ENCODE measurements at regions not wholly inside any gene's neighbourhood (a gene's known extent, or its start where the extent isn't known, plus 50 kb on each side); places are given as distances from the start of the nearest gene placed in this dataset.
"Not testable (repeated sequence)": the region's sequence is repeated elsewhere in the genome, so short reads cannot be mapped to it uniquely, and the experiment has no call there.

DNA sequence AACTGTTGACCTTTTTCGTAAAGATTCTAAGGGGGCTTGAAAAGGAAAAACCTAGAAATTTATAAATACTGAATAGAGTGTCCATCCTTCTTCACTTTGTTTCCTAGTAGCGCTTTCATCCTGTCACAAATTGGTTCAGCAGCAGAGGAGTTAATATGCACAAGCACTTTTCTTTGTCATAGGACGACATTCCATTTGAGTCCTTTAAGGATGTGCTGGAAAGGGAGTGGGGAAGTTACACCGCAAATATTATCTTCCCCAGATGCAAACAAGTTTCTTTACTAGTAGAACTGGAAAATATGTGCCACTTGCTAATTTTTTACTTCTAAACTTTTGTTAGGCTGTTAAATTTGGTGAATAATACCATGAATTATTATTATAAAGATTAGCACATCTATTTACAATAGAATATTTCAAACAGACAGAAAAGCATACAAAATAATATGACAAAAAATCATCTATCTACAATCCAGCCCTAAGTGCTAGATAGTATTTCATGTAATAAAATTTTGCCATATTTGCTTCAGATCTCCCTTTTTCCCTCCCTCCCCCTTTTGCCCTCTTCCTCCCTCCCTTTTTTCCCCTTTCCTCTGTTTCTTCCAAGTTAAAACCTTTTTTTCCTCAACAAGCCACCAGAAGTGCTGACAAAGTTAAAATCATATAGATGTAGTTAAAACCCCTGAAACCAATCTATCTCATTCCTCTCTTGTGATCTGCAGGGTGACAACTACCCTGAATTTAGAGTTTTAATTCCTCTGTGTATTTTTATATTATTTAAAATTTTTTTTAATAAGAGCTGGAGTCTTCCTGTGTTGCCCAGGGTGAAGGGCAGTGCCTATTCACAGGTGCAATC, 50.5 kb upstream of the MAP4K3 start:
- Mint-ChIP-seq H3K4me1 (peaks cover 12% of the 10 kb centered on the region), H3K27me3 (peaks cover 33% of the 10 kb centered on the region), H3K36me3 (ENCODE audit: low read depth) (peaks cover 2% of the 10 kb centered on the region), H3K27ac (no peak overlapping the region), H3K4me3 (no peak overlapping the region), H3K9me3 (no peaks in the 10 kb centered on the region)
- DNase-seq = no peak
- intact Hi-C loops (cut with micrococcal nuclease) = no loop called here

DNA sequence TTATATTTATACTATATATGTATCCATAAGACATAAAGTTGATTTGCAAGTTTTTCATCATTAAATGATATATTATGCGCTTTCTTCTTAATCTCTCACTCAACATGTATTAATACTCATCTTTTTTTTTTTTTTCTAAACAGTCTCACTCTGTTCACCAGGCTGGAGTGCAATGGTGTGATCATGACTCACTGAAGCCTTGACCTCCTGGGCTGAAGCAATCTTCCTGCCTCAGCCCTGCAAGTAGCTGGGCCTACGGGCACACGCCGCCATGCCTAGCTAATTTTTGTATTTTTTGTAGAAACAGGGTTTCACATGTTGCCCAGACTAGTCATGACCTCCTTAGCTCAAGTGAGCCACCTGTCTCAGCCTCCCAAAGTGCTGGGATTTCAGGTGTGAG, 51.4 kb upstream of the MAP4K3 start:
- Mint-ChIP-seq H3K4me1 (peaks cover 17% of the 10 kb centered on the region), H3K36me3 (ENCODE audit: low read depth) (peaks cover 2% of the 10 kb centered on the region), H3K27me3 (peaks cover 32% of the 10 kb centered on the region), H3K9me3 (no peaks in the 10 kb centered on the region), H3K27ac (no peak overlapping the region), H3K4me3 (no peak overlapping the region)
- no peak for DNase-seq
- intact Hi-C loops (cut with micrococcal nuclease) = no loop called here

DNA sequence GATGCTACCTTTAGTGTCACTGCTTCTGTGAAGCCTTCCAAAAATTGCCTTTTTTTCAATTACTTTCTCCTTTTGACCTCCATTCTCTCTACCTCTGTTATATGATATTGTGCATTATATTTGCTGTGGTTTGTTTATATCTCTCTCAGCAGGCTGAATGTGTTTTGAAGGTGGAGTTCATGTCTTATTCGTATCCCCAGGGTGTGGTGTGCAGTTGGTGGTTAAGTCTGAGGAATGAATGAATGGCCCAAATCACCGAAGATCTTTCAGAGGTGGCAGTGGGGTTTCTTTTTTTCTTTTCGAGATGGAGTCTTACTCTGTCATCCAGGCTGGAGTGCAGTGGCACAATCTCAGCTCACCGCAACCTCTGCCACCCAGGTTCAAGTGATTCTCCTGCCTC, 53.5 kb upstream of the MAP4K3 start:
- Mint-ChIP-seq H3K27ac (no peak overlapping the region), H3K27me3 (peaks cover 25% of the 10 kb centered on the region), H3K4me1 (peaks cover 31% of the 10 kb centered on the region), H3K36me3 (ENCODE audit: low read depth) (peaks cover 5% of the 10 kb centered on the region), H3K9me3 (no peaks in the 10 kb centered on the region), H3K4me3 (no peak overlapping the region)
- DNase-seq = no peak
- intact Hi-C loops (cut with micrococcal nuclease) = loop anchor here (5.0 kb wide), 1 partner anchor 282 kb away; no protein-coding TSS in a partner anchor

DNA sequence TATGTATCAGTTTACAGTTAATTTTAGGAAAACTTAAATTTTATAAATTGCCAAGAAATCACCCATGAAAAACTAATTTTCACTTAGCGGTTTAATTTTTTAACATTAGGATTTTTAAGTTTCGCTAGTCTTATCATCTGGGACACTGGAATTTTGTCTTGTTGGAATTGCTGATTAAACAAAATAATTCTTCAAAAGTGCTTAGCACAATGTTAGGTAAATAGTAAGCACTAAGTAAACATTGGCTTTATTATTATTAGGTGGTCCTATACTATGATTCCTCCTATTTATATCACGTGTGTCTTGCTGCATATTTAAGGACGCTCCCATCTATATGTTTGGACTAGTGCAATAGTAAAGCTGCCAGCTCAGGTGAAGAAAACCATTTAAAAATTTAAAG, 54.6 kb upstream of the MAP4K3 start:
- Mint-ChIP-seq H3K36me3 (ENCODE audit: low read depth) (peaks cover 5% of the 10 kb centered on the region), H3K9me3 (no peaks in the 10 kb centered on the region), H3K4me3 (peak overlapping the region; percentile 50), H3K4me1 (peaks cover 39% of the 10 kb centered on the region), H3K27ac (peak overlapping the region; percentile 73), H3K27me3 (peaks cover 16% of the 10 kb centered on the region)
- intact Hi-C loops (cut with micrococcal nuclease) = loop anchor here (1.0 to 5.0 kb wide), 7 partner anchors 22 to 362 kb away; no protein-coding TSS in a partner anchor
- DNase-seq = no peak

DNA sequence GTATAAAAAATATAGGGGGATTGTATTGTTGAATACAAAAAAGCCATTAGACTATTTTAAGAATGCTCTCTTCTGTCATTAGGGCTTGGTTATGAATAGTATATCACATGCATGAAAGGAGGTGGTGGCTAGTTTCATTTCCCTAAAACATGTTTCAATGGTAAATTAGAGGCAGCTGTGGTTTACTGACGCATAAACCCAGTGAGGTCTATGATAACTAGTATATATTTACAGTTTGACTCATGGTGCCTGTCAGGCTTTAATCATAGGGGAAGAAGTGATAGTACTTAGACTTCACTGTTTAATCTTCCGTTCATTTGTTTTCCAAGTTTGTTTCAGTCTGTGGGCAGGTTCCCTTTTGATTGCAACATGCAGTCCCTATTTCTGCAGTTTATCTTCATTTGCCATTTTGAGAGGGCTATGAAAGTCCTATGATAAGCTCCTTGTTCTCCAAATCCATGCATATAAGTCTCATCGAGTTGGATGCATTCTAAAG, 55.1 kb upstream of the MAP4K3 start:
- peak overlapping the region; percentile 51 for H3K4me3 Mint-ChIP-seq
- peaks cover 5% of the 10 kb centered on the region for H3K36me3 Mint-ChIP-seq (ENCODE audit: low read depth)
- peaks cover 13% of the 10 kb centered on the region for H3K27me3 Mint-ChIP-seq
- H3K4me1 Mint-ChIP-seq = peaks cover 43% of the 10 kb centered on the region
- intact Hi-C loops (cut with micrococcal nuclease) = loop anchor here (1.0 to 5.0 kb wide), 7 partner anchors 21 to 363 kb away; no protein-coding TSS in a partner anchor
- peak; percentile 80 for DNase-seq
- no peaks in the 10 kb centered on the region for H3K9me3 Mint-ChIP-seq
- H3K27ac Mint-ChIP-seq = peak overlapping the region; percentile 73

DNA sequence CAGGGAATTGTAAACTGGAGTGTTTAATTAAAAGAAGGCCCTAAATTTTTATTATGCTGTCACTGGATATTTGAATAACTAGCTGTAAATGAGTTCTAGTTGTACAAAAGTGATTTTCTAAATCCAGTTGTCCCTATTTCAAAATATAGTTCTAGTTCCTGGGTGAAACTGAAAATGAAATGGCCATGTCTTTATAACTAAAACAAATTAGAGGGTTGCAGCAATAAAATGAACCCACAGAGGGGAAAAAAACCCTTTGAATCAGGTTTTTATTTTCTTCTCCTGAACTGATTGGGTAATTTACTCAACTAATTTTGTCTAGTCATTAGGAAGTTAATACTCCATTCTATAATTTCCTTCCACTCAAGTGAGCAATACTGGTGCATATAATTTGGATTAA, 55.6 kb upstream of the MAP4K3 start:
- Mint-ChIP-seq H3K27me3 (peaks cover 10% of the 10 kb centered on the region), H3K9me3 (no peaks in the 10 kb centered on the region), H3K27ac (peak overlapping the region; percentile 69), H3K4me3 (peak overlapping the region; percentile 51), H3K36me3 (ENCODE audit: low read depth) (peaks cover 7% of the 10 kb centered on the region), H3K4me1 (peaks cover 47% of the 10 kb centered on the region)
- no peak for DNase-seq
- intact Hi-C loops (cut with micrococcal nuclease) = loop anchor here (1.0 to 5.0 kb wide), 7 partner anchors 21 to 363 kb away; no protein-coding TSS in a partner anchor

DNA sequence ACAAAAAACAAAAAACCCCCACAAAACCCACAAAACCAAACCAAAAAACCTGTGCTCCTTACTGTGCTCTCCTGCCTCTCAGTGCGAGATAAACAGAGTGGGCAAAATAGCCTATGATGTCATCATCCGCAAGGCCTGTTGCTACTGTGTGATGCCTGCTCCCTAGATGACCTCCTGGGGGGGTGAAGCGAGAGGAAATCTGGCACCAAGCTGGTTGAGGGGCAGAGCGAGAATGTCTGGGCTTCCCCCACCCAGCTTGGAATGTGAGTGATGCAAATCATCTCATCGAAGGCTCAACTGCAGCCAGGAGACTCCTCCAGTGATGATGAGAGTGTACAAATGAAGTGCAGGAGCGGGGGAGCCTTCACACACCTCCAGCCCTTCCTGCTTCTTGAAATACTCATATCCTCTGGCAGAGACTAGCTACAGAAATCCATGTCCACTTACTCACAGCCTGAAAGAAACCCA, 57.7 kb upstream of the MAP4K3 start:
- peak overlapping the region; percentile 58 for H3K27ac Mint-ChIP-seq
- peaks cover 7% of the 10 kb centered on the region for H3K27me3 Mint-ChIP-seq
- no peak overlapping the region for H3K4me3 Mint-ChIP-seq
- H3K4me1 Mint-ChIP-seq = peaks cover 45% of the 10 kb centered on the region
- intact Hi-C loops (cut with micrococcal nuclease) = loop anchor here (5.0 kb wide), 1 partner anchor 277 kb away; no protein-coding TSS in a partner anchor
- H3K36me3 Mint-ChIP-seq (ENCODE audit: low read depth) = peaks cover 7% of the 10 kb centered on the region
- no peak for DNase-seq
- no peaks in the 10 kb centered on the region for H3K9me3 Mint-ChIP-seq

DNA sequence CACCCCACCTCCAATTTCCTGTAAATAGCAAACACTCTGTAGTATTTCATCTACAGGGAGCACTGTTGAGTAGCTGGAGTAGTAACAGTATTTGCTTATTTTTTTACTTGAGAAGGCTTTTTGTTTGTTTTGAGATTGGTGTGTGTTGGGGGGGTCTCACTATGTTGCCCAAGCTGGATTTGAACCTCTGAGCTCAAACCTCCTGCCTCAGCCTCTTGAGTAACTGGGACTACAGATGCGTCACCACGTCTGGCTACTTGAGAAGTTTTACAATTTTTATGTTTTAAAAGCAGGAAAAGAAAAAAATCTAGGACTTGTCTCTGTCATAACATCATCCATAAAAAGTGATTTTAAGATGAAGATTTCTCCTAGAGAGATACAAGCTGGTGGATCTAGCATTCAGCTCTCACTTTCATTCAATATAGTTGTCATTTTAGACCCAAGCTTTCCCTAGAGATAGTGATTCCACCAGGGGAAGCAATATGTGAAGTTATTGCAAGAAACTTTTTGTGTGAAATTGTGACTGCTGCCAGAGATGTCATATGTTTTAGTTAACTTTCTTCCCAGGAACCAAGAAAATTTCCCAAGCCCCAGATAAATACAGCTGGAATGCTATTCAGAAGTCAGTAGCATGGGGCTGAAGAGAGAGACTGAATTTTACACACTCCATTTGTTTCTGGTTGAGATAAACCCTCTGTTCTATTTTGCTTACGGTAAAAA, 60.2 kb upstream of the MAP4K3 start:
- no peak overlapping the region for H3K27ac Mint-ChIP-seq
- intact Hi-C loops (cut with micrococcal nuclease) = no loop called here

DNA sequence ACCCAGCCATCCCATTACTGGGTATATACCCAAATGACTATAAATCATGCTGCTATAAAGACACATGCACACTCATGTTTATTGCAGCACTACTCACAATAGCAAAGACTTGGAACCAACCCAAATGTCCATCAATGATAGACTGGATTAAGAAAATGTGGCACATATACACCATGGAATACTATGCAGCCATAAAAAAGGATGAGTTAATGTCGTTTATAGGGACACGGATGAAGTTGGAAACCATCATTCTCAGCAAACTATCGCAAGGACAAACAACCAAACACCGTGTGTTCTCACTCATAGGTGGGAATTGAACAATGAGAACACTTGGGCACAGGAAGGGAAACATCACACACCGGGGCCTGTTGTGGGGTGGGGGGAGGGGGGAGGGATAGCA, 61.1 kb upstream of the MAP4K3 start:
- H3K36me3 Mint-ChIP-seq (ENCODE audit: low read depth); H3K27ac Mint-ChIP-seq; H3K4me3 Mint-ChIP-seq; DNase-seq; H3K9me3 Mint-ChIP-seq; intact Hi-C loops (cut with micrococcal nuclease): not testable (repeated sequence)
- Mint-ChIP-seq H3K27me3 (peaks cover 23% of the 10 kb centered on the region), H3K4me1 (peaks cover 32% of the 10 kb centered on the region)

More for the DNA sequence above, 60.2 kb upstream of the MAP4K3 start:
- H3K4me1 Mint-ChIP-seq = peaks cover 38% of the 10 kb centered on the region
- peaks cover 5% of the 10 kb centered on the region for H3K36me3 Mint-ChIP-seq (ENCODE audit: low read depth)
- no peak for DNase-seq
- no peak overlapping the region for H3K4me3 Mint-ChIP-seq
- peaks cover 15% of the 10 kb centered on the region for H3K27me3 Mint-ChIP-seq
- peaks cover 8% of the 10 kb centered on the region for H3K9me3 Mint-ChIP-seq

DNA sequence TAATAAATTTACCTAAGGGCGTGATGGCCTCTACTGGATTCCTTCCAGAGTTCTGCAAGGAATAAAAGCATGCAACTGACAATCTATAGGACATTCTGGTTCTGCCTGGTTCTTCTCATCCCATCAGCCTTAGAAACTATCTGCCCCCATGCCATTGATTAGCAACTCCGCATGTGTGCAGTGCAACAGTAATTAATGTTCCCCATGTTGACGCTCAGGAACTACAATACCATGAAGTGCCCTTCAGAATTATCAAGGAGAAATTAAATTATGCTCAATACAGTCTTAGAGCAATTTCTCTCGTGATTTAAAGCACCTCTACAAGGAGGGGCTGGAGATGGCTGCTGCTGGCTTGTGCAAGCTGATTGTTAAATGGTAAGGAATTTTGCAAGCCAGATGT, 61.7 kb upstream of the MAP4K3 start:
- no peak overlapping the region for H3K4me3 Mint-ChIP-seq
- H3K36me3 Mint-ChIP-seq (ENCODE audit: low read depth) = peaks cover 5% of the 10 kb centered on the region
- H3K27ac Mint-ChIP-seq = no peak overlapping the region
- peaks cover 28% of the 10 kb centered on the region for H3K4me1 Mint-ChIP-seq
- H3K27me3 Mint-ChIP-seq = peaks cover 23% of the 10 kb centered on the region
- intact Hi-C loops (cut with micrococcal nuclease) = no loop called here
- H3K9me3 Mint-ChIP-seq = peaks cover 8% of the 10 kb centered on the region
- no peak for DNase-seq

DNA sequence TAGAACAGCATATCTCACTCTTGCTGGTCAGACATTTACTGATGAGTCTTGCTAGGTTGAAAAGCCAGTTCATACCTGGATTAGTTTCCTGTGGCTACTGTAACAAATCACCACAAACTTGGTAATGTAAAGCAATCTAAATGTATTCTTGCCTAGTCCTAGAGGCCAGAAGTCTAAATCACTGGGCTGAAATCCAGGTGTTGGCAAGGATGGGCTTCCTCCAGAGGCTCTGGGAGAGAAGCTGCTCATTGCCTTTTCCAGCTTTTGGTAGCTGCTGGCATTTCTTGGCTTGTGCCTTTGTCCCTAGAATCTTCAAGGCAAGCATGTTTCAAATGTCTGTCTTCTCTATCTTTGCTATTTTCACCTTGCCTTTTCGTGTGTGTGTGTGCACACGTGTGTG, 62.3 kb upstream of the MAP4K3 start:
- Mint-ChIP-seq H3K4me3 (no peak overlapping the region), H3K27me3 (peaks cover 26% of the 10 kb centered on the region), H3K27ac (no peak overlapping the region), H3K4me1 (peaks cover 28% of the 10 kb centered on the region), H3K36me3 (ENCODE audit: low read depth) (peaks cover 5% of the 10 kb centered on the region), H3K9me3 (peaks cover 8% of the 10 kb centered on the region)
- DNase-seq = no peak
- intact Hi-C loops (cut with micrococcal nuclease) = no loop called here

DNA sequence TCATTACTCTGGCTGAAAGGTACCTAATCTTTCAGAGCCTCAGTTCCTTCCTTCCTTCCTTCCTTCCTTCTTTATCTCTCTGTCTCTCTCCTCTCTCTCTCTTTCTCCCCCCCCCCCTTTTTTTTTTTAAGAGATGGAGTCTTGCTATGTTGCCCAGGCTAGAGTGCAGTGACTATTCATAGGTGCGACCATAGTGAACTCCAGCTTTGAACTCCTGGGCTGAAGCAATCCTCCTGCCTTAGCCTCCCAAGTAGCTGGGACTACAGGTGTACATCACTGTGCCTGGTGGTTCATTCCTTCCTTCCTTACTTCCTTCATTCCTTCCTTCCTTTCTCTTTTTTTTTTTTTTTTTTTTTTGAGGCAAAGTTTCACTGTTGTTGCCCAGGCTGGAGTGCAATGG, 64.3 kb upstream of the MAP4K3 start:
- Mint-ChIP-seq H3K9me3 (peaks cover 8% of the 10 kb centered on the region), H3K36me3 (ENCODE audit: low read depth) (peaks cover 3% of the 10 kb centered on the region), H3K4me1 (peaks cover 11% of the 10 kb centered on the region), H3K27me3 (peaks cover 28% of the 10 kb centered on the region), H3K4me3 (no peak overlapping the region), H3K27ac (no peak overlapping the region)
- intact Hi-C loops (cut with micrococcal nuclease) = no loop called here
- no peak for DNase-seq

DNA sequence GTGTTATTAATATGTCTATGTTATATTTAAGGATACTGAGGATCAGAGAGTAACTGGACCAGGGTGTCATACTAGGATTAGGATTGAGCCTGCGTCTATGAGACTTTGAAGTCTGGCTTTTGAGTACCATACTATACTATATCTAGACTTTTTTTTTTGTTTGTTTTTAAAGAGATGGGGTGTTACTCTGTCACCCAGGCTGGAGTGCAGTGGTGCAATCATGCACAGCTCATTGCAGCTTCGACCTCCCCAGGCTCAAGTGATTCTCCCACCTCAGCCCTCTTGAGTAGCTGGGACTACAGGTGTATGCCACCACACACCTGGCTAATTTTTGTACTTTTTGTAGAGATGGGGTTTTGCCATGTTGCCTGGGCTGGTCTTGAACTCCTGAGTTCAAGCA, 66.2 kb upstream of the MAP4K3 start:
- no peaks in the 10 kb centered on the region for H3K36me3 Mint-ChIP-seq (ENCODE audit: low read depth)
- no peak overlapping the region for H3K27ac Mint-ChIP-seq
- H3K27me3 Mint-ChIP-seq = peaks cover 28% of the 10 kb centered on the region
- DNase-seq = no peak
- no peak overlapping the region for H3K4me3 Mint-ChIP-seq
- no peaks in the 10 kb centered on the region for H3K4me1 Mint-ChIP-seq
- H3K9me3 Mint-ChIP-seq = peaks cover 8% of the 10 kb centered on the region
- intact Hi-C loops (cut with micrococcal nuclease) = no loop called here

Data from activated CD4-positive, alpha-beta T cell treated with anti-CD3 and anti-CD28 coated beads, Interleukin-2, amount 10 ng/mL, durations not matched to agents 24 days and 14 days (primary cell).